Ramos (cell line): ENCODE measurements at regions not wholly inside any gene's neighbourhood (a gene's known extent, or its start where the extent isn't known, plus 50 kb on each side); places are given as distances from the start of the nearest gene placed in this dataset.
"Not testable (repeated sequence)": the region's sequence is repeated elsewhere in the genome, so short reads cannot be mapped to it uniquely, and the experiment has no call there.

ENCODE experiments used
- in situ Hi-C: fragments of 300-500 bp; cut with MboI; formaldehyde crosslinking; loops from one replicate; pipeline ENCODE4 v1.14.3; 2022; ENCODE audit warnings: low sequenced_read_pairs; ENCODE audit not compliant: unreplicated experiment

GRCh38 chr18:22559414-22560274, 141.9 kb upstream of the CTAGE1 start:
- in situ Hi-C loops = no loop called here

GRCh38 chr18:22560275-22560610, 142.5 kb upstream of the CTAGE1 start:
- in situ Hi-C loops = no loop called here

GRCh38 chr18:22560797-22561196, 143.1 kb upstream of the CTAGE1 start:
- in situ Hi-C loops = no loop called here

- in situ Hi-C loops = no loop called here
Observed at GRCh38 chr18:22563164-22563583, 145.5 kb upstream of the CTAGE1 start.

GRCh38 chr18:22564036-22564435, 146.3 kb upstream of the CTAGE1 start:
- in situ Hi-C loops = no loop called here

- in situ Hi-C loops = no loop called here
Observed at GRCh38 chr18:22566703-22567420, 149.1 kb upstream of the CTAGE1 start.

GRCh38 chr18:22567794-22568193, 150.1 kb upstream of the CTAGE1 start:
- in situ Hi-C loops = no loop called here

GRCh38 chr18:22570492-22570891, 152.8 kb upstream of the CTAGE1 start:
- in situ Hi-C loops = no loop called here

- in situ Hi-C loops = no loop called here
Observed at GRCh38 chr18:22572341-22572740, 154.6 kb upstream of the CTAGE1 start.

- in situ Hi-C loops = no loop called here
Observed at GRCh38 chr18:22579271-22579670, 161.6 kb upstream of the CTAGE1 start.

GRCh38 chr18:22585333-22585732, 167.6 kb upstream of the CTAGE1 start:
- in situ Hi-C loops = no loop called here

- in situ Hi-C loops = no loop called here
Observed at GRCh38 chr18:22585821-22586220, 168.1 kb upstream of the CTAGE1 start.

GRCh38 chr18:22591222-22591621, 173.5 kb upstream of the CTAGE1 start:
- in situ Hi-C loops = no loop called here

- in situ Hi-C loops = no loop called here
Observed at GRCh38 chr18:22594155-22594690, 176.5 kb upstream of the CTAGE1 start.

- in situ Hi-C loops = no loop called here
Observed at GRCh38 chr18:22601481-22601880, 183.8 kb upstream of the CTAGE1 start.

- in situ Hi-C loops = not testable (repeated sequence)
Observed at GRCh38 chr18:22602456-22602855, 184.7 kb upstream of the CTAGE1 start.

GRCh38 chr18:22603902-22604301, 186.2 kb upstream of the CTAGE1 start:
- in situ Hi-C loops = no loop called here

GRCh38 chr18:22604390-22604985, 186.8 kb upstream of the CTAGE1 start:
- in situ Hi-C loops = no loop called here

- in situ Hi-C loops = no loop called here
Observed at GRCh38 chr18:22604986-22605421, 187.3 kb upstream of the CTAGE1 start.

- in situ Hi-C loops = no loop called here
Observed at GRCh38 chr18:22605736-22606135, 188.0 kb upstream of the CTAGE1 start.
